Parathyroid adenoma (tissue), 2 donors: ENCODE measurements at regions not wholly inside any gene's neighbourhood (a gene's known extent, or its start where the extent isn't known, plus 50 kb on each side); places are given as distances from the start of the nearest gene placed in this dataset.

Experiments used
- H2AFZ ChIP-seq: fragments of 300-600 bp; sonication (generic); one replicate; pipeline ENCODE4 v1.7.0; 2017; ENCODE audit warnings: antibody characterized with exemption, mild to moderate bottlenecking
- H3K27ac ChIP-seq: fragments of 300-600 bp; sonication (generic); one replicate; pipeline ENCODE4 v1.7.0; 2017
- H3K27me3 ChIP-seq: fragments of 300-600 bp; sonication (generic); one replicate; pipeline ENCODE4 v1.7.0; 2017; ENCODE audit warnings: low read length; ENCODE audit not compliant: control insufficient read depth, insufficient read depth
- H3K36me3 ChIP-seq: fragments of 300-600 bp; sonication (generic); one replicate; pipeline ENCODE4 v1.7.0; 2017; ENCODE audit warnings: low read length; ENCODE audit not compliant: control insufficient read depth, insufficient read depth
- H3K4me1 ChIP-seq: fragments of 300-600 bp; sonication (generic); one replicate; pipeline ENCODE4 v1.7.0; 2017; ENCODE audit warnings: control low read depth
- H3K4me2 ChIP-seq: fragments of 300-600 bp; sonication (generic); one replicate; pipeline ENCODE4 v1.7.0; 2017; ENCODE audit warnings: low read length
- H3K4me3 ChIP-seq: fragments of 300-600 bp; sonication (generic); one replicate; pipeline ENCODE4 v1.7.0; 2017; ENCODE audit warnings: low read depth, low read length
- H3K79me2 ChIP-seq: fragments of 300-600 bp; sonication (generic); one replicate; pipeline ENCODE4 v1.7.0; 2017; ENCODE audit warnings: control low read depth
- H3K9ac ChIP-seq: fragments of 300-600 bp; sonication (generic); one replicate; pipeline ENCODE4 v1.7.0; 2017; ENCODE audit warnings: mild to moderate bottlenecking
- H3K9me3 ChIP-seq: fragments of 300-600 bp; sonication (generic); one replicate; pipeline ENCODE4 v1.7.0; 2017; ENCODE audit warnings: low read length; ENCODE audit not compliant: control insufficient read depth
- CTCF ChIP-seq: fragments of 300-600 bp; sonication (generic); IDR thresholded peaks from one replicate; pipeline ENCODE4 v1.7.0; 2017; ENCODE audit warnings: antibody characterized with exemption, mild to moderate bottlenecking
- donor health status: primary hyperparathyroidism.

DNA sequence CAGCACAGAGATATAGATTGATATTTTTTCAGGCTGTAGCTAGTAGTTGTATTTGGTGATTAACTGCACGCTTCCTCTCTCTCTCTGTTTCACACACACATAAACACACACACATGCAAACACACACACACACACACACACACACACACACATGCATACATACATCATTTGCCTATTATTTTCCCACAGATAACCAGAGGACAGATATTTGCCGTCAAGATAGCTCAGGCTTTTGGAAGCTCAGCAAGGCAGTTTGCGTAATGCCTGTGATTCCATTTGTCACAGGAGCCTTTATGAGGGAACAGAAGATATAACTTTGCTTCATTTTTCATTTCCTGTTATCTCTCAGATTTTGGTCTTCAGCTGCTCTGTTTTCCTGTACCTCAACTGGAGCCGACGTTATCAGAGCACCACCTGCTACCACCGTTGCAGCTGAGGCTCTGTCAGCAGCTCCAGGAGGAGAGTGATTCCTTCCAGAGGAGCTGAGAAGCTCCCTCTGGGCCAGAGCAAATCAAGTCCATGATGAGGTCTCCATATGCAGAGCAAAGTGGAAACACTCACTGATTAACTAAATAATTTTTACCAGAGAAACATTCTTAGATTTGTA lies 341.9 kb upstream of the PIK3C3 start:
- Histone ChIP-seq H2AFZ (no peak overlapping the region), H3K9me3 (no peaks in the 10 kb centered on the region), H3K27me3 (no peaks in the 10 kb centered on the region), H3K4me3 (no peak overlapping the region), H3K4me1 (no peaks in the 10 kb centered on the region), H3K36me3 (no peaks in the 10 kb centered on the region), H3K27ac (no peak overlapping the region), H3K79me2 (no peaks in the 10 kb centered on the region), H3K9ac (no peak overlapping the region), H3K4me2 (no peak overlapping the region)
- TF ChIP-seq CTCF = no peak

- Histone ChIP-seq H3K9me3 (no peaks in the 10 kb centered on the region), H3K4me2 (no peak overlapping the region), H3K4me3 (no peak overlapping the region), H3K36me3 (no peaks in the 10 kb centered on the region), H2AFZ (no peak overlapping the region), H3K27me3 (no peaks in the 10 kb centered on the region), H3K9ac (no peak overlapping the region), H3K4me1 (no peaks in the 10 kb centered on the region), H3K79me2 (no peaks in the 10 kb centered on the region), H3K27ac (no peak overlapping the region)
- no peak for TF ChIP-seq CTCF
Measured at GRCh38 chr18:41604964-41605363, 350.1 kb upstream of the PIK3C3 start.

- H3K9me3 ChIP-seq = no peaks in the 10 kb centered on the region
- H3K4me1 ChIP-seq = no peaks in the 10 kb centered on the region
- H3K27me3 ChIP-seq = no peaks in the 10 kb centered on the region
- no peak overlapping the region for H3K27ac ChIP-seq
- no peak for TF ChIP-seq CTCF
- no peaks in the 10 kb centered on the region for H3K79me2 ChIP-seq
- H3K4me2 ChIP-seq = no peak overlapping the region
- no peak overlapping the region for H3K4me3 ChIP-seq
- no peak overlapping the region for H2AFZ ChIP-seq
- no peak overlapping the region for H3K9ac ChIP-seq
- no peaks in the 10 kb centered on the region for H3K36me3 ChIP-seq
Measured at GRCh38 chr18:41602034-41602433, 353.0 kb upstream of the PIK3C3 start.

DNA sequence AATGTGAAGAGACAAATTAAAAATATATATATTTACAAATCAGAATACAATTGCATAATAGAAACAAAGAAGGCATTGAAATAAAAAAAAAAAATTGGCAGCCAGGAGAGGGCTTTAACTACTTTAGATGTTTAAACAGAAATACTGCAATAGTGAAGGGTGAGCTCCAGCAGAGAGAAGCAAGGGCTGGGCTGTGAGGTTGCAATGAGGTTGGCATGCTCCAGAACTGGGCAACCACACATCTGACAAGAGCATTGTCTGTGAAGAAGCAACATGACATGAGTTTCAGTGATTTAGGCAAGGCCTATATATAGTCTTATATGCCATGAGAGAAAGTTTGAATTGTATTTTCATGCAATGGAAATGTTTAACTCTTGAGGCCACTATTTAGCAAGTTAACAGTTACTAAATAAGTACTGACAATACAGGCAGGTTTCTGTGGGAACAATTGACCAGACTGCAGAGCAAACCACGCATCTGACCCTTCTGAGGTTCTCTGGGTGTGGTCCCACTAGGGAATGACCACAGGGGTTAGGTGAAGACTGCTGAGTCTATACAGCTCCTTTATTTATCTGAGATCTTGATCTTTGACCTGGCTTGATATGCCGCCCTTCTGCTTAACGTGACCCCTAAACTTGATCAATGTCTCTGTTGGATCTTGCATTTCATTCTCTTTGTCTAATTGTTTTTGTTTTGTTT lies 354.2 kb upstream of the PIK3C3 start:
- Histone ChIP-seq H3K9me3 (no peaks in the 10 kb centered on the region), H3K9ac (no peak overlapping the region), H3K79me2 (no peaks in the 10 kb centered on the region), H3K36me3 (no peaks in the 10 kb centered on the region), H3K27me3 (no peaks in the 10 kb centered on the region), H3K4me2 (no peak overlapping the region), H2AFZ (no peak overlapping the region), H3K4me3 (no peak overlapping the region), H3K27ac (no peak overlapping the region), H3K4me1 (no peaks in the 10 kb centered on the region)
- TF ChIP-seq CTCF = no peak

- Histone ChIP-seq H3K27me3 (no peaks in the 10 kb centered on the region), H2AFZ (no peak overlapping the region), H3K4me3 (no peak overlapping the region), H3K79me2 (no peaks in the 10 kb centered on the region), H3K27ac (no peak overlapping the region), H3K36me3 (no peaks in the 10 kb centered on the region), H3K9me3 (no peaks in the 10 kb centered on the region), H3K4me1 (no peaks in the 10 kb centered on the region), H3K4me2 (no peak overlapping the region), H3K9ac (no peak overlapping the region)
- no peak for TF ChIP-seq CTCF
Measured at GRCh38 chr18:41599466-41599865, 355.6 kb upstream of the PIK3C3 start.
